ENCODE measurements at regions not wholly inside any gene's neighbourhood (a gene's known extent, or its start where the extent isn't known, plus 50 kb on each side); places are given as distances from the start of the nearest gene placed in this dataset.

- DNase-seq = no peak
Measured at GRCh38 chr1:82297139-82297896, 496.6 kb downstream of the ADGRL2 start.

GRCh38 chr1:82287556-82287955, 486.8 kb downstream of the ADGRL2 start:
- DNase-seq = no peak

GRCh38 chr1:82284213-82284612, 483.5 kb downstream of the ADGRL2 start:
- no peak for DNase-seq

- DNase-seq = no peak
Measured at GRCh38 chr1:82279241-82279640, 478.5 kb downstream of the ADGRL2 start.

GRCh38 chr1:82273816-82274215, 473.1 kb downstream of the ADGRL2 start:
- no peak for DNase-seq

GRCh38 chr1:82269431-82269830, 468.7 kb downstream of the ADGRL2 start:
- DNase-seq = no peak

GRCh38 chr1:82268826-82269225, 468.1 kb downstream of the ADGRL2 start:
- DNase-seq = no peak

GRCh38 chr1:82266351-82266750, 465.6 kb downstream of the ADGRL2 start:
- no peak for DNase-seq

- DNase-seq = no peak
Measured at GRCh38 chr1:82265436-82265835, 464.7 kb downstream of the ADGRL2 start.

- no peak for DNase-seq
Measured at GRCh38 chr1:82264802-82265201, 464.1 kb downstream of the ADGRL2 start.

- no peak for DNase-seq
Measured at GRCh38 chr1:82263396-82263795, 462.7 kb downstream of the ADGRL2 start.

- no peak for DNase-seq
Measured at GRCh38 chr1:82260666-82261065, 459.9 kb downstream of the ADGRL2 start.

GRCh38 chr1:82260051-82260450, 459.3 kb downstream of the ADGRL2 start:
- no peak for DNase-seq

- no peak for DNase-seq
Measured at GRCh38 chr1:82258887-82259286, 458.2 kb downstream of the ADGRL2 start.

- DNase-seq = no peak
Measured at GRCh38 chr1:82246050-82246449, 445.3 kb downstream of the ADGRL2 start.

GRCh38 chr1:82245345-82246014, 444.7 kb downstream of the ADGRL2 start:
- no peak for DNase-seq

- DNase-seq = no peak
Measured at GRCh38 chr1:82240571-82240970, 439.8 kb downstream of the ADGRL2 start.

- DNase-seq = no peak
Measured at GRCh38 chr1:82230667-82231066, 429.9 kb downstream of the ADGRL2 start.

- DNase-seq = no peak
Measured at GRCh38 chr1:82227306-82228095, 426.8 kb downstream of the ADGRL2 start.

GRCh38 chr1:82226186-82226505, 425.4 kb downstream of the ADGRL2 start:
- DNase-seq = no peak

- DNase-seq = peak; percentile 47
Measured at GRCh38 chr1:82225421-82226185, 424.9 kb downstream of the ADGRL2 start.

- DNase-seq = no peak
Measured at GRCh38 chr1:82223091-82223490, 422.4 kb downstream of the ADGRL2 start.

- no peak for DNase-seq
Measured at GRCh38 chr1:82221721-82222120, 421.0 kb downstream of the ADGRL2 start.
